Liver (tissue), 7 donors: ENCODE measurements at regions not wholly inside any gene's neighbourhood (a gene's known extent, or its start where the extent isn't known, plus 50 kb on each side); places are given as distances from the start of the nearest gene placed in this dataset.

Source experiments
- DNase-seq: peaks from one replicate; pipeline ENCODE4 v3.0.0-alpha.2; 2017; ENCODE audit warnings: low spot score
- H3K27ac ChIP-seq, 2 donors: one replicate each; pipeline ENCODE4 v1.7.0; 2013; ENCODE audit warnings: inconsistent platforms in 2 of 2, low read length in 2 of 2, control low read depth in 1 of 2, low read depth in 1 of 2, mild to moderate bottlenecking in 1 of 2
- H3K27me3 ChIP-seq, 4 donors: one replicate each; pipeline versions ENCODE4 v1.6.1 to v1.7.0; 2013; ENCODE audit warnings: low read length in 3 of 4, inconsistent platforms in 1 of 4, mild to moderate bottlenecking in 1 of 4, moderate library complexity in 1 of 4; ENCODE audit not compliant: control insufficient read depth in 4 of 4, insufficient read depth in 4 of 4
- H3K36me3 ChIP-seq, 4 donors: one replicate each; pipeline versions ENCODE4 v1.6.1 to v1.7.0; 2013; ENCODE audit warnings: low read length in 3 of 4, mild to moderate bottlenecking in 3 of 4, low read depth in 1 of 4, moderate library complexity in 1 of 4; ENCODE audit not compliant: control insufficient read depth in 4 of 4, insufficient read depth in 3 of 4
- H3K4me1 ChIP-seq, 4 donors: one replicate each; pipeline versions ENCODE4 v1.6.1 to v1.7.0; 2013; ENCODE audit warnings: low read length in 3 of 4, mild to moderate bottlenecking in 3 of 4, moderate library complexity in 1 of 4; ENCODE audit not compliant: control insufficient read depth in 4 of 4, insufficient read depth in 4 of 4
- H3K4me3 ChIP-seq, 3 donors: one replicate each; pipeline versions ENCODE4 v1.6.1 to v1.7.0; 2013; ENCODE audit warnings: low read length in 3 of 3, control low read depth in 1 of 3, low read depth in 1 of 3, mild to moderate bottlenecking in 1 of 3
- H3K9ac ChIP-seq, 2 donors: one replicate each; pipeline ENCODE4 v1.7.0; 2013; ENCODE audit warnings: low read length in 2 of 2, mild to moderate bottlenecking in 2 of 2, moderate library complexity in 2 of 2, control low read depth in 1 of 2, low read depth in 1 of 2
- H3K9me3 ChIP-seq, 4 donors: one replicate each; pipeline versions ENCODE4 v1.6.1 to v1.7.0; 2013; ENCODE audit warnings: low read length in 3 of 4; ENCODE audit not compliant: control insufficient read depth in 4 of 4
- ATF3 ChIP-seq: IDR thresholded peaks from 2 replicates; pipeline ENCODE4 v1.6.1; 2016; ENCODE audit warnings: antibody characterized with exemption
- EGR1 ChIP-seq, 2 donors: IDR thresholded peaks; 2 replicates each; pipeline ENCODE4 v1.6.1; 2016 to 2018; ENCODE audit warnings: antibody characterized with exemption in 2 of 2, low read depth in 2 of 2
- FOXA1 ChIP-seq: IDR thresholded peaks from 2 replicates; pipeline ENCODE4 v1.6.1; 2016; ENCODE audit warnings: antibody characterized with exemption
- FOXA2 ChIP-seq: IDR thresholded peaks from 2 replicates; pipeline ENCODE4 v1.6.1; 2016; ENCODE audit warnings: antibody characterized with exemption
- GABPA ChIP-seq, 2 donors: IDR thresholded peaks in 1 of 2; conservative IDR thresholded peaks in 1 of 2; 2 replicates each; pipeline ENCODE4 v1.6.1; 2016; ENCODE audit warnings: antibody characterized with exemption in 2 of 2, mild to moderate bottlenecking in 1 of 2, moderate library complexity in 1 of 2
- HNF4A ChIP-seq, 2 donors: conservative IDR thresholded peaks; 2 replicates each; pipeline ENCODE4 v1.6.1; 2016; ENCODE audit warnings: antibody characterized with exemption in 2 of 2, mild to moderate bottlenecking in 2 of 2
- HNF4G ChIP-seq: IDR thresholded peaks from 2 replicates; pipeline ENCODE4 v1.6.1; 2016; ENCODE audit warnings: antibody characterized with exemption
- JUND ChIP-seq, 2 donors: IDR thresholded peaks; 2 replicates each; pipeline ENCODE4 v1.6.1; 2016; ENCODE audit warnings: antibody characterized with exemption in 2 of 2
- MAX ChIP-seq: IDR thresholded peaks from 2 replicates; pipeline ENCODE4 v1.6.1; 2016; ENCODE audit warnings: antibody characterized with exemption
- NR2F2 ChIP-seq: IDR thresholded peaks from 2 replicates; pipeline ENCODE4 v1.6.1; 2016; ENCODE audit warnings: antibody characterized with exemption
- RAD21 ChIP-seq, 2 donors: IDR thresholded peaks; 2 replicates each; pipeline ENCODE4 v1.6.1; 2016; ENCODE audit warnings: antibody characterized with exemption in 2 of 2, mild to moderate bottlenecking in 2 of 2
- REST ChIP-seq: IDR thresholded peaks from 2 replicates; pipeline ENCODE4 v1.6.1; 2016; ENCODE audit warnings: antibody characterized with exemption, mild to moderate bottlenecking
- RXRA ChIP-seq, 2 donors: IDR thresholded peaks; 2 replicates each; pipeline ENCODE4 v1.6.1; 2017 to 2018; ENCODE audit warnings: antibody characterized with exemption in 2 of 2, mild to moderate bottlenecking in 1 of 2
- SP1 ChIP-seq: IDR thresholded peaks from 2 replicates; pipeline ENCODE4 v1.6.1; 2018; ENCODE audit warnings: antibody characterized with exemption, mild to moderate bottlenecking
- TAF1 ChIP-seq: conservative IDR thresholded peaks from 2 replicates; pipeline ENCODE4 v1.6.1; 2016; ENCODE audit warnings: antibody characterized with exemption, mild to moderate bottlenecking
- YY1 ChIP-seq: IDR thresholded peaks from 2 replicates; pipeline ENCODE4 v1.6.1; 2016; ENCODE audit warnings: antibody characterized with exemption, mild to moderate bottlenecking
- ZBTB33 ChIP-seq: IDR thresholded peaks from 2 replicates; pipeline ENCODE4 v1.6.1; 2016; ENCODE audit warnings: antibody characterized with exemption
- WGBS: extraction: QIAGEN DNeasy Blood & Tissue Kit; methylation state at CpG from one replicate; pipeline ENCODE4 v1.1.7; 2013; 5-methylcytosine and 5-hydroxymethylcytosine counted together
- donor health status: healthy.
- donor health status: healthy.
- donor health status: healthy.
- donor health status: healthy.

- Histone ChIP-seq H3K9ac (no peak overlapping the region), H3K9me3 (peaks cover 0 to 3% (median 3%) of the 10 kb centered on the region in 4 donors), H3K36me3 (no peaks in the 10 kb centered on the region), H3K27ac (no peak overlapping the region), H3K4me1 (no peaks in the 10 kb centered on the region), H3K27me3 (no peaks in the 10 kb centered on the region), H3K4me3 (no peak overlapping the region)
- TF ChIP-seq REST (no peak), FOXA1 (no peak), HNF4A (conservative IDR thresholded peaks at IDR 0.05) (no peak), GABPA (IDR thresholded peaks at IDR 0.05 in 1 of 2, conservative IDR thresholded peaks at IDR 0.05 in 1 of 2) (no peak), RXRA (IDR thresholded peaks at IDR 0.05) (no peak), FOXA2 (no peak), ATF3 (no peak), MAX (no peak), NR2F2 (no peak), JUND (IDR thresholded peaks at IDR 0.05) (no peak), SP1 (no peak), RAD21 (IDR thresholded peaks at IDR 0.05) (no peak), EGR1 (IDR thresholded peaks at IDR 0.05; ENCODE audit: low read depth in 2 of 2) (no peak), YY1 (no peak), HNF4G (no peak), ZBTB33 (no peak)
- no peak for DNase-seq
- WGBS: 97% methylated on average over 17 of the region's 17 CpGs
Measured at GRCh38 chr6:169858293-169858934, 107.0 kb downstream of the ERMARD start.

- H3K27ac ChIP-seq: no peak overlapping the region
- 96% methylated on average over 19 of the region's 19 CpGs for WGBS
- peaks cover 0 to 3% (median 3%) of the 10 kb centered on the region in 4 donors for H3K9me3 ChIP-seq
- peak; percentile 24 for DNase-seq
- H3K4me3 ChIP-seq: no peak overlapping the region
- no peaks in the 10 kb centered on the region for H3K36me3 ChIP-seq
- no peaks in the 10 kb centered on the region for H3K27me3 ChIP-seq
- no peak overlapping the region for H3K9ac ChIP-seq
- H3K4me1 ChIP-seq: no peaks in the 10 kb centered on the region
- TF ChIP-seq TAF1 (no peak), ZBTB33 (no peak), GABPA (IDR thresholded peaks at IDR 0.05 in 1 of 2, conservative IDR thresholded peaks at IDR 0.05 in 1 of 2) (no peak), RXRA (IDR thresholded peaks at IDR 0.05) (no peak), EGR1 (IDR thresholded peaks at IDR 0.05; ENCODE audit: low read depth in 2 of 2) (no peak), SP1 (no peak), REST (no peak), HNF4G (no peak), JUND (IDR thresholded peaks at IDR 0.05) (no peak), FOXA2 (no peak)
Measured at GRCh38 chr6:169857343-169858292, 106.2 kb downstream of the ERMARD start.
